ENCODE measurements at regions not wholly inside any gene's neighbourhood (a gene's known extent, or its start where the extent isn't known, plus 50 kb on each side); places are given as distances from the start of the nearest gene placed in this dataset.
"Not testable (repeated sequence)": the region's sequence is repeated elsewhere in the genome, so short reads cannot be mapped to it uniquely, and the experiment has no call there.

DNA sequence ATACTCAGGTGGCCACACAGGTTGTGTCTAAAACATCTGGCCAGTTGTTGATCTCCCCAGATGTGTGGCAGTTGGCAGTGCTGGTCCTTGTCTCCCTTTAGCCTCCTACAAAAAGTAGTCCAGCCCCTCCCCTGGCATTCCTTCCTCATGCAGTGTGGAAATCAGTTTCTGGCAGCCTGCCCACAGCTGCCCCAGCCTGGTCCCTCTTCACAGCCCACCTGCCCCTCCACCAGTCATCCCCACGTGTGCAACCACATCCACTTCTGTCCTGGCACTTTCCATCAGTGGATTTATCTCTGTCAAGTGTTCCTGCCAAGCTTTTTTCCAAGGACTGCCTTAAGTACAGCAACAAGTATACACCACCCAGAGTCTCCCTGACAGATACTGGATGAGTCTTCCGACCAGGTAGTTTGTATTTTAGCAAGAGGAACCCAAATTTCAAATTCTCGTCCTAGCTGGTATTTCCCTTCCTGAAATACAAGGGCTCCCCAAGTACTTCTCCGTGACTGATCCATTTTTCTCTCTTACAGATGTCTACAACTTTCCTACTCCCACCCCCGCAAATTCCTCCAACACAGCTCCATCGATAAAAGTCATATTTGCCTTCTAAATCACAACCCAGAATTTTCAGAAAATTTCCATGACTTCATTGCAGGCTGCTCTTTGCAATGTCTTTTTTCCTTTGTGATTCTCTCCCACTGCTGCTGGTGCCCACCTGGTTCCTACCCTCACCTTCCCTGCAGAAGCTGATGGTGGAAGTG lies 313.5 kb downstream of the FOXO1 start:
- TF ChIP-seq, protein P1, sequence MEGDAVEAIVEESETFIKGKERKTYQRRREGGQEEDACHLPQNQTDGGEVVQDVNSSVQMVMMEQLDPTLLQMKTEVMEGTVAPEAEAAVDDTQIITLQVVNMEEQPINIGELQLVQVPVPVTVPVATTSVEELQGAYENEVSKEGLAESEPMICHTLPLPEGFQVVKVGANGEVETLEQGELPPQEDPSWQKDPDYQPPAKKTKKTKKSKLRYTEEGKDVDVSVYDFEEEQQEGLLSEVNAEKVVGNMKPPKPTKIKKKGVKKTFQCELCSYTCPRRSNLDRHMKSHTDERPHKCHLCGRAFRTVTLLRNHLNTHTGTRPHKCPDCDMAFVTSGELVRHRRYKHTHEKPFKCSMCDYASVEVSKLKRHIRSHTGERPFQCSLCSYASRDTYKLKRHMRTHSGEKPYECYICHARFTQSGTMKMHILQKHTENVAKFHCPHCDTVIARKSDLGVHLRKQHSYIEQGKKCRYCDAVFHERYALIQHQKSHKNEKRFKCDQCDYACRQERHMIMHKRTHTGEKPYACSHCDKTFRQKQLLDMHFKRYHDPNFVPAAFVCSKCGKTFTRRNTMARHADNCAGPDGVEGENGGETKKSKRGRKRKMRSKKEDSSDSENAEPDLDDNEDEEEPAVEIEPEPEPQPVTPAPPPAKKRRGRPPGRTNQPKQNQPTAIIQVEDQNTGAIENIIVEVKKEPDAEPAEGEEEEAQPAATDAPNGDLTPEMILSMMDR (IDR thresholded peaks at IDR 0.05; ENCODE audit: low read depth, low read length) = no peak
- no peak for DNase-seq (ENCODE audit: extremely low read depth, low read depth)

DNA sequence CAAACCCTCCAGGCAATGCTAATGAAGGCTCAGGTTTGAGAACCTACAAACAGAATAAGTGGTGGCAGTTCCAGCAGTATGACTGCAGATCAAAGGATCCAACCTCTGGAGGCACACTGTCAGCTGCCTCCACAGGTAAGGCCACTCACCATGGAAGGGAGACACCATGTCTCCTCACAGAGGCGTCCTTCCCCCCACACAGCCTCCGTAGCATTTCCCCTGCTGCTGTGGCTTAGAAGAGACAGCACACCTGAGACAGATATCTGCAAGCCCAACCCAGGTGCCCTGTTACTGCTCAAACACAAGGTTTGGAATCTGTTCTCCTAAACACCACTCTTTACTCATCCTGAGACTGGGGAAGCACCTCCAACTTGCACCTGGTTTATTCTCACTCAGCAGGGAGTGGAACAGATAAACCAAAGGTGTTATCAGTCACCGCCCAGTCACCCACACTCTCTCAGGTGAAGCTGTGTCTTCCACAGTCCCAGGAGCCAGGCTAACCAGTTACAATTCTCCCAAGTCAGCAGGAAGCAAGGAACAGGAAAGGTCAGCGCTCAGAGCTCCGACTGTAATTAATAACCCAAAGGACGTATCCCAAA lies 311.2 kb downstream of the FOXO1 start:
- TF ChIP-seq, protein P1 (IDR thresholded peaks at IDR 0.05; ENCODE audit: low read depth, low read length) = no peak
- no peak for DNase-seq (ENCODE audit: extremely low read depth, low read depth)

DNA sequence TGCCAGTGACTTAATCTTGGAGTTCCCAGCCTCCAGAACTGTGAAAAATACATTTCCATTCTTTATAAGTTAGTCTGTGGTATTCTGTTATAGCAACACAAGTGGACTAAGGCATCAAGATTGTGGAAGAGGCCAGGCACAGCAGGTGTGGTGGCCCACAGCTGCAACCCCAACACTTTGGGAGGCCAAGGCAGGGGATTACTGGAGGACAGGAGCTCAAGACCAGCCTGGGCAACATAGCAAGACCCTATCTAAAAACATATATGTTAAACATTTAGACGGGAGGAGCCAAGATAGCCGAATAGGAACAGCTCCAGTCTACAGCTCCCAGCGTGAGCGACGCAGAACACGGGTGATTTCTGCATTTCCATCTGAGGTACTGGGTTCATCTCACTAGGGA lies 310.4 kb downstream of the FOXO1 start:
- DNase-seq (ENCODE audit: extremely low read depth, low read depth) = no peak
- TF ChIP-seq, protein P1 (IDR thresholded peaks at IDR 0.05; ENCODE audit: low read depth, low read length) = no peak

DNA sequence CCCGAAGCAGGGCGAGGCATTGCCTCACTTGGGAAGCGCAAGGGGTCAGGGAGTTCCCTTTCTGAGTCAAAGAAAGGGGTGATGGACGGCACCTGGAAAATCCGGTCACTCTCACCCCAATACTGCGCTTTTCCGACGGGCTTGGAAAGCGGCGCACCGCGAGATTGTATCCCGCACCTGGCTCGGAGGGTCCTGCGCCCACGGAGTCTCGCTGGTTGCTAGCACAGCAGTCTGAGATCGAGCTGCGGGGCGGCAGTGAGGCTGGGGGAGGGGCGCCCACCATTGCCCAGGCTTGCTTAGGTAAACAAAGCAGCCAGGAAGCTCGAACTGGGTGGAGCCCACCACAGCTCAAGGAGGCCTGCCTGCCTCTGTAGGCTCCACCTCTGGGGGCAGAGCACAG lies 310.0 kb downstream of the FOXO1 start:
- DNase-seq (ENCODE audit: extremely low read depth, low read depth) = not testable (repeated sequence)

DNA sequence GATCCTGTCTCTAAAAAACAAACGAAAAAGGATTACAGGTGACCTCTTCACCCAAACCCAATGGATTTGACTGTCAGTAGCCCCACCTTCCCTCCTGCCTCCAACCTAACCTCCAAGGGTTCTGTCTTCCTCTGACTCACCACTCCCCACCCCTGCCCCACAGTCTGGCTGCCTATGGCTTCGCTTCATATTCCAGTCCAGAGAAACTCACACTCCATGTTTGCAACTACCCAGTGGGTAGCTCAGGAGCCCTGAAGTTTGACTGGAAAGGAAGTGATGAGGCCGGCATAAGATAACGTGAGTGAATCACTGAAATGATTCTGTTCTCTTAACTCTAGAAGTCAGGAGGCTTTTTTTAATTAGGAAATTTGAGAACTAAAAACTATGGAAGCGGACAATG lies 303.9 kb downstream of the FOXO1 start:
- TF ChIP-seq, protein P1 (IDR thresholded peaks at IDR 0.05; ENCODE audit: low read depth, low read length) = no peak

DNA sequence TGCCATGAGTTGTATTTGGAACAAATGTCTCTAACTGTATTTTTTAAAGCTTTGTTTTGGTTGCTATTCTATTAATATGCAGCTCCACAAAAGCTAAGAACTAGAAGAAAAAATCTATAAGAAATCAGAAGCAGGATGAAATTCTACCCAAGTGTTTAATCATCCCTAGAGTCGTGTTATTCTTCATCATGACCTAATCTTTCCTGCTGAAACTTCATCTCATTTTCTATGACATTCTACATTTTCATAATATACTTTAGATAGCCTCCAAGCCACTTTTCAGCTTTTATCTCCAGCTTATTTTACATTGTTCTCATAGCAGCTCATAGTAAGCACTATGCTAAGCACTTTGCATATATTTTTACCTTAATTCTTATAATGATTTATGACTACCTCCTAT lies 302.8 kb downstream of the FOXO1 start:
- TF ChIP-seq, protein P1 (IDR thresholded peaks at IDR 0.05; ENCODE audit: low read depth, low read length) = no peak
- DNase-seq (ENCODE audit: extremely low read depth, low read depth) = no peak

More for the DNA sequence above, 303.9 kb downstream of the FOXO1 start:
- no peak for DNase-seq (ENCODE audit: extremely low read depth, low read depth)

DNA sequence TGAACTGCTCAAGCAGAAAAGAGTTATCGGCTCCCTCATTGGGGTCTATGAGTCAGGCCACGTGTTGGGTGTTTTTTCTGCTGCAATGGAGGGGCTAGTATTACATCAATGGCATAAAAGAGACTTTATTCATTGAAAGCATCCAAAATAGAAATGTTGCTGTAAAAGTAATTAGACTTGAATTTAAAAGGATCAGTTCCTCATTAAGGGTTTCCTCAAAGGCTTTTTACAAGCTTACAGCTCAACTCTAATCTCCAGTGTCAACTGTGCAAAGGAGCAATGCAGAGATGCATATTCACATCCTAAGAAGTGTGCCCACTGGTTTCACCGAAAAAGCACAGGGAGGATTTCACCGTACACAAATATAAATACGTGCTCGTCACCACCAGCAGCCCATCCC lies 300.3 kb downstream of the FOXO1 start:
- DNase-seq (ENCODE audit: extremely low read depth, low read depth) = no peak
- TF ChIP-seq, protein P1 (IDR thresholded peaks at IDR 0.05; ENCODE audit: low read depth, low read length) = no peak
